Kidney (tissue), 13 donors: ENCODE measurements at regions not wholly inside any gene's neighbourhood (a gene's known extent, or its start where the extent isn't known, plus 50 kb on each side); places are given as distances from the start of the nearest gene placed in this dataset.

Experiments used
- DNase-seq, 5 donors: peaks; one replicate each; pipeline ENCODE4 v3.0.0-alpha.2; 2013 to 2020
- FAIRE-seq: peaks from 2 replicates; lab custom pipeline; 2012; peaks lifted over from hg19 to GRCh38; lab: Jason Lieb, UNC
- H3K27ac ChIP-seq, 2 donors: one replicate each; pipeline ENCODE4 v1.7.0; 2013; ENCODE audit warnings: low read depth in 2 of 2, low read length in 2 of 2, inconsistent platforms in 1 of 2
- H3K27me3 ChIP-seq: one replicate; pipeline ENCODE4 v1.7.1; 2013; ENCODE audit warnings: low read length, inconsistent platforms; ENCODE audit not compliant: control insufficient read depth, insufficient read depth
- H3K36me3 ChIP-seq, 3 donors: one replicate each; pipeline versions ENCODE4 v1.7.0 to v1.7.1; 2013; ENCODE audit warnings: low read length in 3 of 3, control low read depth in 1 of 3, inconsistent platforms in 1 of 3; ENCODE audit not compliant: insufficient read depth in 3 of 3, control insufficient read depth in 2 of 3
- H3K4me1 ChIP-seq, 3 donors: one replicate each; pipeline versions ENCODE4 v1.7.0 to v1.7.1; 2013; ENCODE audit warnings: low read length in 3 of 3, inconsistent platforms in 1 of 3, low read depth in 1 of 3; ENCODE audit not compliant: control insufficient read depth in 2 of 3, insufficient read depth in 2 of 3
- H3K4me3 ChIP-seq, 3 donors: one replicate each; pipeline versions ENCODE4 v1.7.0 to v1.8.1; 2013; ENCODE audit warnings: low read length in 3 of 3, control low read depth in 1 of 3, inconsistent platforms in 1 of 3
- H3K9ac ChIP-seq, 3 donors: one replicate each; pipeline versions ENCODE4 v1.7.0 to v1.7.1; 2013; ENCODE audit warnings: low read length in 3 of 3, control low read depth in 1 of 3, inconsistent platforms in 1 of 3
- H3K9me3 ChIP-seq, 3 donors: one replicate each; pipeline versions ENCODE4 v1.7.0 to v1.7.1; 2013; ENCODE audit warnings: low read length in 3 of 3, control low read depth in 1 of 3, inconsistent platforms in 1 of 3; ENCODE audit not compliant: control insufficient read depth in 2 of 3, insufficient read depth in 1 of 3
- intact Hi-C: fragments of 100-400 bp; cut with DNase I; formaldehyde crosslinking; loops from one replicate; pipeline ENCODE4 v1.11.1; 2022
- TF ChIP-seq, protein P1 (sequence below): IDR thresholded peaks from 3 replicates; pipeline ENCODE4 v1.5.1; 2012; ENCODE audit warnings: mild to moderate bottlenecking, moderate library complexity, borderline replicate concordance; ENCODE audit not compliant: insufficient read depth; ENCODE audit errors: extremely low read depth
- donor health status: control.
- donor health status: control.
- donor health status: control.
- donor health status: control.
- donor health status: control.
- donor health status: DM: yes; HTN: yes; CAD: no.
- donor health status: Normal renal cell carcinoma (clear cell type).

GRCh38 chr17:54608634-54609155 is 292.0 kb upstream of the TOM1L1 start:
- DNase-seq (no peak), FAIRE-seq (no peak)
- Histone ChIP-seq H3K27me3 (no peaks in the 10 kb centered on the region), H3K27ac (no peak overlapping the region), H3K4me3 (no peak overlapping the region), H3K36me3 (no peaks in the 10 kb centered on the region), H3K9ac (no peak overlapping the region), H3K9me3 (peaks cover 0 to 13% (median under 1%) of the 10 kb centered on the region in 3 donors), H3K4me1 (no peaks in the 10 kb centered on the region)
- intact Hi-C loops, result no loop called here
- TF ChIP-seq, protein P1, sequence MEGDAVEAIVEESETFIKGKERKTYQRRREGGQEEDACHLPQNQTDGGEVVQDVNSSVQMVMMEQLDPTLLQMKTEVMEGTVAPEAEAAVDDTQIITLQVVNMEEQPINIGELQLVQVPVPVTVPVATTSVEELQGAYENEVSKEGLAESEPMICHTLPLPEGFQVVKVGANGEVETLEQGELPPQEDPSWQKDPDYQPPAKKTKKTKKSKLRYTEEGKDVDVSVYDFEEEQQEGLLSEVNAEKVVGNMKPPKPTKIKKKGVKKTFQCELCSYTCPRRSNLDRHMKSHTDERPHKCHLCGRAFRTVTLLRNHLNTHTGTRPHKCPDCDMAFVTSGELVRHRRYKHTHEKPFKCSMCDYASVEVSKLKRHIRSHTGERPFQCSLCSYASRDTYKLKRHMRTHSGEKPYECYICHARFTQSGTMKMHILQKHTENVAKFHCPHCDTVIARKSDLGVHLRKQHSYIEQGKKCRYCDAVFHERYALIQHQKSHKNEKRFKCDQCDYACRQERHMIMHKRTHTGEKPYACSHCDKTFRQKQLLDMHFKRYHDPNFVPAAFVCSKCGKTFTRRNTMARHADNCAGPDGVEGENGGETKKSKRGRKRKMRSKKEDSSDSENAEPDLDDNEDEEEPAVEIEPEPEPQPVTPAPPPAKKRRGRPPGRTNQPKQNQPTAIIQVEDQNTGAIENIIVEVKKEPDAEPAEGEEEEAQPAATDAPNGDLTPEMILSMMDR, result no peak

DNA sequence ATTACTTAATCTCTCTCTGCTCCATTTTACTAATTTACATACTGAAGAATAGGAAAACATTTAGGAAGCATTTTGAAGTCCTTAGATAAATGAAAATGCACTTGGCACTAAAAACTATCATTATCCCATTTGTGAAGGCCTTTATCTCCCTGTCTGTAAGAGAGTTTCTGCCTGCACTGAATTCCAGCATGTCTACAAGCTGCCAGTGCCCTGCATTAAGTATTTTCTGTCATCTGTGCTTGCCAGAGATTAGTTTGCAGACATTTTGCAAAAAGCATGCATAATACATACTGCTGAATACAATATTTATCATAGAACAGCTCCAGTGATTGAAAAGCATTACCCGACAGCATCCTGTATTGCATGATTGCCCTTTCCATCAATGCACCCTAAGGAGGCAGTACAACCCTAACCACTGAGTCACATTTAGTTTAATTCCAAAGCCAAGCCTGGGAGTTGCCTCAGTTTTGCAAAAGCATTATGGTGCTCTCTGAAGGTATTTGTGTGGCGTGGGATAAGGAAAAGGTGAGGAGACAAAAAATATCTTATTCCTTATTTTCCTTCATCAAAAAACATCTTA is 280.2 kb upstream of the TOM1L1 start:
- Histone ChIP-seq H3K9me3 (no peaks in the 10 kb centered on the region), H3K27me3 (no peaks in the 10 kb centered on the region), H3K27ac (no peak overlapping the region), H3K4me3 (no peak overlapping the region), H3K36me3 (no peaks in the 10 kb centered on the region), H3K9ac (no peak overlapping the region), H3K4me1 (no peaks in the 10 kb centered on the region)
- DNase-seq (no peak), FAIRE-seq (no peak)
- TF ChIP-seq, protein P1, result no peak
- intact Hi-C loops, result no loop called here

DNA sequence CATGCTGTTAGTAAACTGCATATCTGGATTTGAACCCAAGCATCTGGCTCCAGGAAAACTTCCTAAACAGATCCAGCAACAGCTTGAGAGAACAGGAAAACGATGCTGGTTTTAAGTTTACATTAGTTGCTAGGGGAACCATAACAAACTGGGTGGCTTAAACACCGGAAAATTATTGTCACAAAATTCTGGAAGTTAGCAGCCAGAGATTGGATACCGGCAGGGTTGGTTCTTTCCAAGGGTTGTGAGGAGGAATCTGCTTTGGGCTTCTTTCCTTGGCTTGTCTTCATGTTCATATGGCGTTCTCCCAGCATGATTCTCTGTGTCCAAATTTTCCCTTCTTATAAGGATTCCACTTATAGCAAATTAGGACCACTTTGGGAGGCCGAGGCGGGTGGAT is 276.9 kb upstream of the TOM1L1 start:
- intact Hi-C loops, result no loop called here
- H3K9ac ChIP-seq, result no peak overlapping the region
- no peaks in the 10 kb centered on the region for H3K9me3 ChIP-seq
- DNase-seq (no peak), FAIRE-seq (no peak)
- TF ChIP-seq, protein P1, result no peak
- no peaks in the 10 kb centered on the region for H3K27me3 ChIP-seq
- no peaks in the 10 kb centered on the region for H3K4me1 ChIP-seq
- H3K4me3 ChIP-seq, result no peak overlapping the region
- no peaks in the 10 kb centered on the region for H3K36me3 ChIP-seq
- no peak overlapping the region for H3K27ac ChIP-seq
